ENCODE measurements at regions not wholly inside any gene's neighbourhood (a gene's known extent, or its start where the extent isn't known, plus 50 kb on each side); places are given as distances from the start of the nearest gene placed in this dataset.

DNA sequence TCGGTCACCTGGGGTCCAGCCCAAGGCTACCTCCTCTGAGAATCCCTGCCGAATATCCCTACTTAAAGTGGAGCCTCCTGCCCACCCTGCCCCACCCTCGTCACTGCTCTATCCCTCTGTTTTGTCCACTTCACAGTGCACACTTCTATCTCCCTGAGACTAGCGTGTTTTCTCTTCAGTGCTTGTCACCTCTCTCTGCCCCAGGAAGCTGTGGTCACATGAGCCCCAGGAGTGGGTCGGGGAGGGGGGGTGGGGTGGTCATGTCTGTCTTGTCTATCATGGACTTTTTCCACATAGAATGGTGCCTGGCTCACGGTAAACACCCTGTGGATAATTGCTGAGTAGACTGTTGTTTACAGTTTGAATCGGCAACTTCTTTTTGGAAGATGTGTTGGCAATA lies 673.6 kb downstream of the PTPRU start:
- Histone ChIP-seq H3K4me1 (no peaks in the 10 kb centered on the region), H3K27ac (no peak overlapping the region), H3K36me3 (no peaks in the 10 kb centered on the region), H3K27me3 (peaks cover 0 to 10% of the 10 kb centered on the region in 2 donors), H3K4me3 (no peak overlapping the region), H3K9me3 (no peaks in the 10 kb centered on the region)
- no peak for DNase-seq (ENCODE audit: low spot score in 2 of 2)
- intact Hi-C loops (cut with DNase I; ENCODE audit: low total_unique reads), result no loop called here
- TF ChIP-seq, protein P1, sequence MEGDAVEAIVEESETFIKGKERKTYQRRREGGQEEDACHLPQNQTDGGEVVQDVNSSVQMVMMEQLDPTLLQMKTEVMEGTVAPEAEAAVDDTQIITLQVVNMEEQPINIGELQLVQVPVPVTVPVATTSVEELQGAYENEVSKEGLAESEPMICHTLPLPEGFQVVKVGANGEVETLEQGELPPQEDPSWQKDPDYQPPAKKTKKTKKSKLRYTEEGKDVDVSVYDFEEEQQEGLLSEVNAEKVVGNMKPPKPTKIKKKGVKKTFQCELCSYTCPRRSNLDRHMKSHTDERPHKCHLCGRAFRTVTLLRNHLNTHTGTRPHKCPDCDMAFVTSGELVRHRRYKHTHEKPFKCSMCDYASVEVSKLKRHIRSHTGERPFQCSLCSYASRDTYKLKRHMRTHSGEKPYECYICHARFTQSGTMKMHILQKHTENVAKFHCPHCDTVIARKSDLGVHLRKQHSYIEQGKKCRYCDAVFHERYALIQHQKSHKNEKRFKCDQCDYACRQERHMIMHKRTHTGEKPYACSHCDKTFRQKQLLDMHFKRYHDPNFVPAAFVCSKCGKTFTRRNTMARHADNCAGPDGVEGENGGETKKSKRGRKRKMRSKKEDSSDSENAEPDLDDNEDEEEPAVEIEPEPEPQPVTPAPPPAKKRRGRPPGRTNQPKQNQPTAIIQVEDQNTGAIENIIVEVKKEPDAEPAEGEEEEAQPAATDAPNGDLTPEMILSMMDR (IDR thresholded peaks at IDR 0.05), result no peak
- TF ChIP-seq POLR2A (IDR thresholded peaks at IDR 0.05) (no peak), POLR2AphosphoS5 (IDR thresholded peaks at IDR 0.05) (no peak)

DNA sequence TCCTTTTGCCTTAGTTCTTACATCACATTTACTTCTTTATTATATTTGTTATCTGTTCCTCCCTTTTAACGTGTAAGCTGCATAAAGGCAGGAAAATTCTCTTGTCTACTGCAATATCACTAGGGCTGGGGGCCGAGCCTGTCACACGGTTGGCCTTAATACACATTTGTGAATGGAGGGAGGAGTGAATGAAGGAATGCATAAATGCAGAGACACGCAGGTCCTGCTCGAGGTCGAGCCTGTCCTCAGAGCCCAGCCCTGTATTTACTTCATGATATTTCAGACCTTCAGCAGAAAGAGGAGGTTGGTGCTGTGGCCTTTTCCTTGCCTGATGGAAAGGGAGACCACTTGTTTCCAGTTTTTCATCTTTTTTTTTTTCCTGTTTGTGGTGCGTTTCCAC lies 671.3 kb downstream of the PTPRU start:
- H3K4me1 ChIP-seq, result no peaks in the 10 kb centered on the region
- peaks cover 0 to 10% of the 10 kb centered on the region in 2 donors for H3K27me3 ChIP-seq
- no peaks in the 10 kb centered on the region for H3K36me3 ChIP-seq
- TF ChIP-seq POLR2A (IDR thresholded peaks at IDR 0.05), result no peak
- TF ChIP-seq, protein P1 (IDR thresholded peaks at IDR 0.05), result no peak
- no peak for TF ChIP-seq POLR2AphosphoS5 (IDR thresholded peaks at IDR 0.05)
- intact Hi-C loops (cut with DNase I; ENCODE audit: low total_unique reads), result no loop called here
- no peak for DNase-seq (ENCODE audit: low spot score in 2 of 2)
- H3K4me3 ChIP-seq, result no peak overlapping the region
- H3K27ac ChIP-seq, result no peak overlapping the region
- no peaks in the 10 kb centered on the region for H3K9me3 ChIP-seq

- no peak overlapping the region for H3K27ac ChIP-seq
- peaks cover 0 to 10% of the 10 kb centered on the region in 2 donors for H3K27me3 ChIP-seq
- H3K9me3 ChIP-seq, result no peaks in the 10 kb centered on the region
- TF ChIP-seq POLR2AphosphoS5 (IDR thresholded peaks at IDR 0.05) (no peak), POLR2A (IDR thresholded peaks at IDR 0.05) (no peak)
- TF ChIP-seq, protein P1 (IDR thresholded peaks at IDR 0.05), result no peak
- DNase-seq (ENCODE audit: low spot score in 2 of 2), result no peak
- H3K4me3 ChIP-seq, result no peak overlapping the region
- intact Hi-C loops (cut with DNase I; ENCODE audit: low total_unique reads), result no loop called here
- H3K36me3 ChIP-seq, result no peaks in the 10 kb centered on the region
- no peaks in the 10 kb centered on the region for H3K4me1 ChIP-seq
These were observed 670.6 kb downstream of the PTPRU start for GRCh38 chr1:29906927-29907326.

- TF ChIP-seq, protein P1 (IDR thresholded peaks at IDR 0.05), result no peak
- TF ChIP-seq POLR2A (IDR thresholded peaks at IDR 0.05), result no peak
- TF ChIP-seq POLR2AphosphoS5 (IDR thresholded peaks at IDR 0.05), result no peak
- H3K27me3 ChIP-seq, result peaks cover 0 to 9% of the 10 kb centered on the region in 2 donors
These were observed 667.3 kb downstream of the PTPRU start for GRCh38 chr1:29903548-29904166.

GRCh38 chr1:29901624-29902325 lies 665.5 kb downstream of the PTPRU start:
- H3K36me3 ChIP-seq, result no peaks in the 10 kb centered on the region
- no peaks in the 10 kb centered on the region for H3K27me3 ChIP-seq
- no peak for DNase-seq (ENCODE audit: low spot score in 2 of 2)
- H3K9me3 ChIP-seq, result no peaks in the 10 kb centered on the region
- no peak overlapping the region for H3K27ac ChIP-seq
- TF ChIP-seq, protein P1 (IDR thresholded peaks at IDR 0.05), result no peak
- TF ChIP-seq POLR2A (IDR thresholded peaks at IDR 0.05), result no peak
- no peak for TF ChIP-seq POLR2AphosphoS5 (IDR thresholded peaks at IDR 0.05)
- no peaks in the 10 kb centered on the region for H3K4me1 ChIP-seq
- H3K4me3 ChIP-seq, result peak overlapping the region in 1 of 3 donors; percentile 5
- intact Hi-C loops (cut with DNase I; ENCODE audit: low total_unique reads), result no loop called here

More at GRCh38 chr1:29903548-29904166, 667.3 kb downstream of the PTPRU start:
- no peak for DNase-seq (ENCODE audit: low spot score in 2 of 2)
- intact Hi-C loops (cut with DNase I; ENCODE audit: low total_unique reads), result no loop called here
- Histone ChIP-seq H3K9me3 (no peaks in the 10 kb centered on the region), H3K27ac (no peak overlapping the region), H3K4me3 (no peak overlapping the region), H3K4me1 (no peaks in the 10 kb centered on the region), H3K36me3 (no peaks in the 10 kb centered on the region)
